ENCODE measurements at regions not wholly inside any gene's neighbourhood (a gene's known extent, or its start where the extent isn't known, plus 50 kb on each side); places are given as distances from the start of the nearest gene placed in this dataset.
"Not testable (repeated sequence)": the region's sequence is repeated elsewhere in the genome, so short reads cannot be mapped to it uniquely, and the experiment has no call there.

DNA sequence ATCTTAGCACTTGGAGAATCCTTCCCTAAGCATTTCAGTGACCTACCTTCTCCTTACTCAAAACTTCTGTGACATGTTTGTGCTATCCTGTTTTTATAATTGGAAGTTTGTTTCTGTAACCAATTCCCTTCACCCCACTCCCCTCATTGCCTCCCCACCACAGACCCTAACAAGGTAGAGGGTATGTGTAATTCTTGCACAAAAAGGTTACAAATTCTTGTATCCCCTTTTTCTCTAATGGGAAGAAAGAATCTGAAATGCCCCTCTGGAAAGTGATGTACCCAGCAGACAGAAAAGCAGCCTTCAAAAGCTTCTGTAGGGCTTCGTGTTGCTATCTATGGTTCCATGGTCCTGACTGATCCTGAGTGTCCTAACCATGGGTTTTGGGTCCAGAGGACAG lies 111.7 kb upstream of the TMEM170B start:
- DNase-seq = no peak

DNA sequence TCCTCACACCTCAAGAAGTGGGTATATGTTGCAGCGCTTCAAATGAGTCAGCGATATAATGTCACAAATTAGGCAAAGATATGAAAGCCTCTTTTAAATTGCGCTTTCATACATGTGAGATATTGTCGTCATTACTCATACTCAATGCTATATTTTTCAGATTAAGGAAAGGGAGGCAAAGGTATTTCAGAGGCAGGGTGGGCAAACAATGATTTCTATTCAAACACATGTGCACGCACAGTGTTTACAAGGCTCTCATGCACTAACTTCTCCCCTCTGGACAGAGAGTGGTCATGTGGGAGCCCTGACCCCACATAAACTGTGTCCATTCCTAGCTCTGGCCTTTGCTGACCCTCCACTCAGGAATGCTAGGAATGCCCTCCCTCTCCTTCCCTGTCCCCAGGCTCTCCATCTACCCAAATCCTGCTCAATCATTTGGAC lies 112.1 kb upstream of the TMEM170B start:
- DNase-seq = no peak

DNA sequence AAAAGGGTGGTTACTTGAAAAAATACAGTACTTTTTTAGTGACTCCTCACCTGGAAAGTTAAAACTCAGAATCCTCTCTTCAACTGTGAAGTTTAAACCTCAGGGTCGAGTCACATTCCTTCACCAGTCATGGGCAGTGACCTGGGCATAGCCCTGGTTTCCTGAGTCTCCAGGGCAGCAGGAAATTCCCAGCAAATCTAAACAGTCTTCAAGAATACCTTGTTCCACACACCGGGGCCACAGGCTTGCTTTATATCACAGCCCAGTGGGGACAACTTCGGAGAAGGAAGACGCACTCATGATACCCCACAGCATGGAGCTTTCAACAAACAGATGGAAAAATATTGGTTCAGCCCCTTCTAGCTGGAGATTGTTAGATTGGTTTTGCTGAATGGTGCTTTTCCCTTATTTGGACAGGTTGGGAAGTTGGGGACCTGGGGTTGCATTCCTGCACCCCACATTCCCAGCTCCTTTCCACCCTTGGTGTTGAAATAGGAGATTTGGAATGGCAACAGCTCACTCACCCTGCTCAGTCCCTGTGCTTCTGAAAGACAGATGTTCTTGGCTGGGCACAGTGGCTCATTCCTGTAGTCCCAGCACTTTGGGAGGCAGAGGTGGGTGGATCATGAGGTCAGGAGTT lies 113.0 kb upstream of the TMEM170B start:
- no peak for DNase-seq

DNA sequence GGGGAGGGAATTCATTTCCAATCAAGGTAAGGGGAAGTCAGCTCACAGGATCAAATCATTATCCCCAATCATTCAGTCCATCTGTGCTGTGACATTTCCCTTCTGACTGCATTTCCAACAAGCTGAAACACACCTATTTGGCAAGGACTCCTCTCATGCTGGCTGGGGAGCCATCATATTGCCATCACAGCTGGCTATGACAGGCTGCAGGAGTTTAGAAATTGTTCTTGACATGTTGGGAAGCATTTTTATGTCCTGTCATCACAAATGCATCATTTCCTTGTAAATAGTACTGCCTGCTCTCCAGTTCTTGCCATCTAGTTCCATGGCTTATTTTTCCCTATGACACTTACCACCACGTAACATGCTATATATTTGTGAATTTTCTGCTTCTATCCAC lies 113.9 kb upstream of the TMEM170B start:
- DNase-seq = no peak

DNA sequence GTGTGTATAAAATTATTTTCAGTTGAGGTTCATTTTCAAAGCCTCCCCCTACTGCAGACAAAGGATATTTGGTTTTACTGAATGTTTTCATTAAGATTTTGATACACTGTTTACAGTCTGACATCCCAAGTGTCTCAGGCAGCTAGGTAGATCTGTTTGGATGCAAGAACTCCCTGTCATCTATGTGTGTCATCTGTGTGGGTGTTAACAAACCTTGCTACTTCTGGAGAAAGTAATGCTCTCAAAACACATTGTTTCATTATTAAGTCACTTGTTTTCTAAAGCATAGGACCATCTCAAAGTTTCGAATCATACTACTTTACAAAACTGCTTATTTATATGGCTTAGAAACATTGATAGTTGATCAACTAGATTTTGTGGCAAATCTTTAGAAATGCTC lies 114.5 kb upstream of the TMEM170B start:
- DNase-seq = no peak

DNA sequence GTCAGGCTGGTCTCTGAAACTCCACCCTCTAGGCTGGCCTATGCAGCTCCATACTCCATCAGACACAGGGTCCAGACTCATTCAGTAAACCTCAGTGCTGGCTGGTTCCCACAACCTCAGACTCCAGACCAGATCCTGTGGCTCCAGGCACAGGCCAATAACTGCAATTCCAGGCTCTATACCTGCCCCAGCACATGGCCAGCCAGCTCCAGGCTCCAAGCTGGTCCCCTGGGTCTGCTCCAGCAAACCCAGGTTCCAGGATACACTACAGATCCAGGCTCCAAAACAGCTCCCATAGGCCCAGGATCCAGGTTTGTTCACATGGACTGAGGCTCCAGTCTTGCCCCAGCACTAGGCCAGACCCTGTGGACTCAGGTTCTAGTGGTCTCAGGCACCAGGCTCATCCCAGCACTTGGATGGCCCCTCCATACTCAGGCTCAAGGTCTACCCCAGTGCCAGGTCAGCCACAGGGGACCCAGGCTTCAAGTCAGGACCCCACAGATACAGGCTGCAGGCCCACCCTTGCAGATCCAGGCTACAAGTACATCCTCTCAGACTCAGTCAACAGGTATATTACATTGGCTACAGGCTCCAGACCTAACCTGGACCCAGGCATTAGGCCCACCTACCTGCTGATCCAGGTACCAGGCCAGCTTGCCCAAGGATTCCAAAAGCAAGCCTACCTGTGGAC lies 117.6 kb upstream of the TMEM170B start:
- DNase-seq = no peak

DNA sequence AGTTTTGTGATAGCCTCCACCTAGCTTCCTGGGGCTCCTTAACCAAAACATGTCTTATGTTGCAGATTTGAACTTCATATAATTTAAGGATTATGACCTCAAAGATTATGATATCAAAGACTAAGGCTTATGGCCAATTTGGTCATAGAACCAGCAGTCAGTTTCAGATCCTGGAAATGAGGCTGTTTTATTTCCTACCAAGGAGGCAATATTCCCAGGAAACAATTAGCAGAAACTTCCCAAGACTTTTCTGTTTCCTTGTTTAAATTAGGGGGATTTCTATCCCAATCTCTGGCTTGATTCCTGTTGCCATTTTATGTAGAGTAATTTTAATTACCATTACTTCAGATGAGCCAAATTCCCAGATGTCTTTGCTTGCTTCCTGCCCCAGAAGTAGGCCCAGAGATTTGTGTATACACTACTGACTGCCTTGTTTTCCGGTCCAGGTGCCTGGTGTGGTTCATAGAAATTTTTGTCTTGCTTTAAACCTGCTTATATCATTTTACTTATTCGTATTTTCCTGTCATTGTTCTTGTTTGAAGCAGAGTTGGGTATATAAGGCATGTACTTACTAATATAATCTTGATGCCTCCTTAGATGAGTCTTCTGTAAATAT lies 119.2 kb upstream of the TMEM170B start:
- no peak for DNase-seq

DNA sequence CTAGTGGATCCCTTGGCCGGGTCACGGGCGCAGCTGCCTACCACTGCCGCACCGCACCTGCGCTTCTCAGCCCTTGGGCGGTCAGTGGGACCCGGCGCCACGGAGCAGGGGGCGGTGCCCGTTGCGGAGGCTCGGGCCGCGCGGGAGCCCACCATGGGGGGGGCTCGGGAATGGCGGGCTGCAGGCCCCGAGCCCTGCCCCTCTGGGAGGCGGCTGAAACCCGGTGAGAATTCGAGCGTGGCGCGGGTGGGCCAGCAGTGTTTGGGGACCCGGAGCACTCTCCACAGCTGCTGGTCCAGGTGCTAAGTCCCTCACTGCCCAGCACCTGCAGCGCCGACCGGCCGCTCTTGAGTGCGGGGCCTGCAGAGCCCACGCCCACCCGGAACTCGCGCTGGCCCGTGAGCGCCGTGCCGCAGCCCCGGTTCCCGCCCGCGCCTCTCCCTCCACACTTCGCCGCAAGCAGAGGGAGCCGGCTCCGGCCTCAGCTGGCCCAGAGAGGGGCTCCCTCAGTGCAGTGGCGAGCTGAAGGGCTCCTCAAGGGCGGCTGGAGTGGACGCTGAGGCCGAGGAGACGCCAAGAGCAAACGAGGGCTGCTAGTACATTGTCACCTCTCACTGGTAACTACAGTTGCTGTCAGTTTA lies 120.5 kb upstream of the TMEM170B start:
- no peak for DNase-seq

DNA sequence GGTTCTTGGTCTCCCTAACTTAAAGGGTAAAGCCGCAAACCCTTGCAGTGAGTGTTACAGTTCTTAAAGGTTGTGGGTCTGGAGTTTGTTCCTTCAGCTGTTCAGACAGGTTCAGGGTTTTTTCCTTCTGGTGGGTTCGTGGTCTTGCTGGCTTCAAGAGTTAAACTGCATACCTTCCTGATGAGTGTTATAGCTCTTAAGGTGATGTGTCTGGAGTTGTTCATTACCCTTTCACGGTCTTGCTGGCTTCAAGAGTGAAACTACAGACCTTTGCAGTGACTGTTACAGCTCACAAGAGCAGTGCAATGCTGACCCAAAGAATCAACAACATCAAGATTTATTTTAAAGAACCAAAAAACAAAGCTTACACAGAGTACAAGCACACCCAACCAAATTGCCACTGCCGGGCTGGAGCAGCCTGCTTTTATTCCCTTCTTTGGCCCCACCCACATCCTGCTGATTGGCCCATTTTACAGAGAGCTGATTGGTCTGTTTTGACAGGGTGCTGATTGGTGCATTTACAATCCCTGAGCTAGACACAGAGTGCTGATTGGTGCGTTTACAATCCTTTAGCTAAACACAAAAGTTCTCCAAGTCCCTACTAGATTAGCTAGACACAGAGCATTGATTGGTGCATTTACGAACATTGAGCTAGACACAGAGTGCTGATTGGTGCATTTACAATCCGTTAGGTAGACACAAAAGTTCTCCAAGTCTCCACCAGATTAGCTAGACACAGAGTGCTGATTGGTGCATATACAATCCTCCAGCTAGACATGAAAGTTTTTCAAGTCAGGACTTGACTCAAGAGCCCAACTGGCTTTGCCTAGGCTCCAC lies 121.2 kb upstream of the TMEM170B start:
- not testable (repeated sequence) for DNase-seq

DNA sequence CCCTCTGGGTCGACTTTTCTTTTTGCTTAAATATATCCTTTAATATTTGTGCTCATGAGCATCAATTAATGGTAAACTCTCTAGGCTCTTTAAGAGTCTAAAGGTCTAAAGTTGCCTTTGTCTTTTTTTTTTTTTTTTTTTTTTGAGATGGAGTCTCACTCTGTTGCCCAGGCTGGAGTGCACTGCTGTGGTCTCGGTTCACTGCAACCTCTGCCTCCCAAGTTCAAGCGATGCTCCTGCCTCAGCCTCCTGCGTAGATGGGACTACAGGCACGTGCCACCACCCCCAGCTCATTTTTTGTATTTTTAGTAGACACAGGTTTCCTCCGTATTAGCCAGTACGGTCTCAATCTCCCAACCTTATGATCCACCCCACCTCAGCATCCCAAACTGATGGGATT lies 122.0 kb upstream of the TMEM170B start:
- no peak for DNase-seq

DNA sequence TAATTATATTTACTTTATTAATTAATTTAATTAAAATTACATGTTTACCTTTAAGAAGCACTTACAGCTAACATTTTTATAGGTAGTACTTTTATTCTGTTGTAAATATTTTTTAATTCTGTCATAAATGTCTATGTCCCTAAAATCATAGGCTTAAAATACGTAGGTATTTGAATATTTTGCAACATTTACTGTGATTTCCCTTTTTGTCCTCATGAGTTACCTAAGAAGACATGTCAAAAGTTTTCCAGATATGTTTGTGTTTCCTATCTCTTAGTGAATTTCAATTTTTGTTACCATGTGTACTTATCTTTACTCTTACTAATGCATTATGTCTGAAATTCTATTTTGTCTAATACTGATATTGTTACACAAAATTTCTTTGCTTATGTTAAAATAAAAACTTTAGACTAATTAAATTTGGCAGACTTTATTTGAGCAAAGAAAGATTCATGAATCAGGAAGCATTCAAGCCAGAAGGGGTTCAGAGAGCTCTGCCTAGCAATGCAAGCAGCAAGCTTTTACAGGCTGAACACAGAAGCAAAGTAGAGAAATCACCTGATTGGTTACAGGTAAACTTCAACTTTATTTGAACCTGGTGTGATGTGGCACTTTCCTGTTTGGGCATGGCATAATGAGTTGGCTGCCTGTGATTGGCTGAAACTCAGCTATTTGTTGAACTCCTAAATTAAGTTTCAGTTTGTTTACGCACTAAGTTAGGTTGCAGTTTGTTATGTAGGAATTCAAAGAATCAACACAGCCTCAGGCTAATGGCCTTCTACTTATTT lies 123.2 kb upstream of the TMEM170B start:
- no peak for DNase-seq

DNA sequence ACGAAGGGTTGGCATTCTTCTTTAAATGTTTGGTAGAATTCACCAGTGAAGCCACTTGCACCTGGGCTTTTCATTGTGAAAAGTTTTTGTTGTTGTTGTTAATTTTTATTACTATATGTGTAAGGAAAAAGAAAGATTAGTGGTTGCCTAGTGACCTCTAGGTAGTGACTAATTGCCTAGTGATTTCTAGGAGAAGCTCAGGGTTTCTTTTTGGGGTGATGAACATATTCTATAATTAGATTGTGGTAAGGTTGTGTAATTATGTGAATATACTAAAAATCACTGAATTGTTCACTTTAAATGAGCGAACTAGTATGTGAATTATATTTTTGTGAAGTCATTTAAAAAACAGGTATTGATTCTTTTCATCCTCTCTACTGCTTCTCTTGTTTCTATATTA lies 123.8 kb upstream of the TMEM170B start:
- no peak for DNase-seq

DNA sequence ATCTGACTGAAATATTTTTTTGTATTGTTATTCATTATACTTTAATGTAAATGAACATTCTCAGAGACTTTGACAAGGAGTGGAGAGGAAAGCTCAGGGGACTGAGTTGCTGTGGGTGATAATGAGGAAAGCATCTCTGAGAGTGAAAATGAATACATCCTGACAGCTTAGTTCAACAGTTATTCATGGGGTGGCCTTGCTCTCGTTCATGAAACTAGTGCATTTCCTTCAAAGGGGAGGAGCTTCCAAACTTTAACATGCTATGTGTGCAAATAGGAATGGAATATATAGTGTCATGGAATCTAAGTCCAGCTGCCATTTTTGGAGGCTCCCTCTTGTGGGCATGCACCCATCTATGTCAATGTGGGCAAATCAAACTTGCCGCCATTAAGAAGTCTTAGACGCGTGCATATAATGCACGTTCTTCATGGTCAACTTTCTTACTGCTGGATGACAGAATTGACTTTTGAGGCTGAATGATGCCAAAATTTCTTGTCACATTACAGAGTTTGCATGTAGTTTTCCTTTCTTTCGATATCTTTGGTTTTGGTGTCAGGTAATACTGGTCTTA lies 124.3 kb upstream of the TMEM170B start:
- no peak for DNase-seq

DNA sequence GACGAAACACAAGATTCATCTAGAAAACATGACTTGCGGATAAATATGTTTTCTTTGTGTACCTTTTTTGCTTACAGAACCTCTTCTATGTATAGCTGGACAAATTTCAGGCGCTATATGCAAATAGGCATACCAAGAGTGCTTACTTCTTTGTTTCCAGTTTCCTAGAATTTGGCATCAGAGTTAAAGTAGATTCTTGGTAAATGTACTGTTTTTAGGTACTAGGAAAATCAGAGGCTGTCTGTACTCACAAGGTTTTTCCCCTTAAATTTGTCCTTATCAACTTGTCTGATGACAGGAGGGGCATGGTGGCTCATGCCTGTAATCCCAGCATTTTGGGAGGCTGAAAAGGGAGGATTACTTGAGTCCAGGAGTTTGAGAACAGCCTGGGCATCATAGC lies 124.9 kb upstream of the TMEM170B start:
- DNase-seq = no peak

DNA sequence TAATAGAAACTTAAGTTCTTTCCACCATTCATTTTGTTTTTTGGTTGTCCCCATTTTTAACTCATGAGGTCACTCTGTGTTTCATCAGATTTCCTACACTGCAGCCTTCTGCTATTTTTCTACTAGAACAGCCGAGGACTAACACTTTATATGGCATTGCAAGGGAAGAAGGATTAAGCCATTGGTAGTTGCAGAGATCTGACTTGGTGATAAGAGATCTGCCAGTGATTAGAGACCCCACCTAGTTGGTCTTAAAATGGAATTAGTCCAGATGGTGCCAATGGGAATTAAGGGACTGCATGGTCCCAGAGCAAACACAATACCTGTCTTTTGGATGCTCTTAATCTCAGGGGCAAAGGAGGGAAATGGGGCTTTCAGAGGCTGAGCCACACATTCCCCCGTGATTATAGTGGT lies 125.5 kb upstream of the TMEM170B start:
- no peak for DNase-seq

DNA sequence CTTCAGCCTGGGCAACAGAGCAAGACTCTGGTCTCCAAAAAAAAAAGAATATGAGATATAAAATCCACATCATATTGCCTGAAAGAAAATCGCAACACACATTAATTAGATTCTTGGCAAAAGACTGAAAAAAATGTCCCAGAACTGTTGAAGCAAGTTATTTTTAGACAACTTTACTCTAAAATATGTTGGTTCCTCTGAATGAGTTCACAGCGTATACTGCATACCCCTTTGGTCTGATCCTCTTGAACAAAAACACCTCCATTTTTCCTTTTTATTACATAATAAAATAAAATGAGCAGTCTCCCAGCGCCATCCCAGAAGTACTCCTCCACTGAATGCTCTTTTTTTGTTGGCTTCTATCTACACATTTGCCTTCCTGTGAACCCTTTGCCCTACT lies 126.0 kb upstream of the TMEM170B start:
- DNase-seq = no peak

DNA sequence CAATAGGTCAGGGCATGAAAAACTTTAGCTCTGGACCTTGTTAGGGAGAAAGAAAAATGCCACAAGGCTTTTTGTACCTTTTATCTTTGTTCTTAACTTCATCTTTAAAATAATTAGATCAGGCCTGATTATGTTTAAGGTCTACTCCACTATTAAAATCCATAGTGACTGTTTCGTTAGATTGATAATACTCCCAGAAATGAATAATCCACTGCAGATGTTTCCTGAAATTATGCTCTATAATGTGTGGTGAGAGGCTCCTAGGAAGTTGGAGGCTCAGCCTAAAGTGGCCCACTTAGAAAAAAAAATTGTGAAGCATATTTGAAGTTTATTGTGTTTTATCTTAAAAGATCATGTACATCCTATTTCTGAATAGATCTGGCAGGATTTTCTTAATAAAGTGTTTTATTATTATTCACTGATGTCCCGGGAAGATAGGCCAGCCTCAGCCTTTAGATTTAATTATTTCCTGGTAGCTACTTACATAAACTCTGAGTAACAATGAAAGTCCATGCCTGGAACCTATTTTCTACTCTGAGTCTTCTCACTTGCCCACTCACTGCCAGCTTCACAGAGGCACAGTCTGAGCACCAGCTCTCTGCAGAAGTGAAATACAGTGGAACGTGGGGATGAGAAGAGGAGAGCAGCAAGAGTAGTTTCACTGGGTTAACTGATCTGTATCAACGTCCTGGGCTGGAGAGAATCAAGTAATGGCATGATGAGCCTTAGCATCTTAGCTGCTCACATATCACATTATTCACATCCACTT lies 126.8 kb upstream of the TMEM170B start:
- no peak for DNase-seq

DNA sequence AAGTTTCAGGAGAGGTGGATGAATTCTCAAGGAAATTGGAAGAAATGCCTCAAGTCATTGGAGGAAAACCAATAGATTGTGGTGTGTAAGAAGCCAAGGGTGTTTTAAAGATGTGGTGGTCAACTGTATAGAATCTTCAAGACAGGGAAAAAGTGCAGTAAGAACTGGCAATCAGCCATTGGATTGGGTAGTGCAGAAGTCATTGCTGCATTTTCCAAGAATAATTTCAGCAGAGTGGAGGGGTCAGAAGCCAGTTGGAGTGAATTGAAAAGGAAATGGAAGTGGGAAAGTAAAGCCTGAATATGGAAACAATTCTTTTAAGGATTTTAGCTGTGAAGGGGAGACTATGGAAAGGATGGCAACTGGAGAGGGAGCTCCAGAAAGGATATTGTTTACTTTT lies 128.2 kb upstream of the TMEM170B start:
- DNase-seq = no peak

DNA sequence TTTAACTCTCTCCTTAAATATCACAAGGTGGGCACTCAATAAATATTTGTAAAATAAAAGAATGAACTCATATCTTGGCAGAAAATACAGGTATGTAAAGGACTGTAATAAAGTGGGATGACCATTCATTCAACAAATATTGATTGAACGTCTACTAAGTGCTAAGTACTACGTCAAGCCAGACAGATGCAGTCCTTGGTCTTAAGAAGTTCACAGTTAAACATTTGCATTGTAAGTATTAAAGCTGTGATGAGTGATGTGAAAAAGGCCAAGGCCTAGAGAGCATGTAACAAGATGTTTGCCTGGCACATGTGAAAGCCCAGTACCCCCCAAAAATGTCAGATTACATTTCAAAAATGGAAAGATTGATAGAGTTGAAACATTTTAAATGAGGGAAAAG lies 130.1 kb upstream of the TMEM170B start:
- DNase-seq = no peak

DNA sequence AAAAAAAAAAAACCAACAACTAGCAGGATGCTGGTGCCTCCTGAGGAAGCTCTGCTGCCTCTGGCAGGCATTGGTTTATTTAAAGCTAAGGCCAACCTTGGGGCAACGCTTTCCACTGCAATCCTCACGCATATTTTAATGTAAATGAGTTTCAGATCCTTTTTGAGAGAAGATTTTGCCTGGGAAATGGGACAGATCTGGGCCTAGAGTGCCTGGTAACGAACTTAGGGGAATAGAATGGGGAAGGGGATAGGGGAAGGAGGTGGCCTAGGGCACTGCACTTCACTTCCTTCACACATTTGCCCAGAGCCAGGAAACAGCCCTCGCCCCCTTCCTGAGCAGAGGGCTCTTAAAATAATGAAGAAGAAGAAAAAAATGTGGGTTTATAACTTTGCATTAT lies 132.7 kb upstream of the TMEM170B start:
- no peak for DNase-seq

DNA sequence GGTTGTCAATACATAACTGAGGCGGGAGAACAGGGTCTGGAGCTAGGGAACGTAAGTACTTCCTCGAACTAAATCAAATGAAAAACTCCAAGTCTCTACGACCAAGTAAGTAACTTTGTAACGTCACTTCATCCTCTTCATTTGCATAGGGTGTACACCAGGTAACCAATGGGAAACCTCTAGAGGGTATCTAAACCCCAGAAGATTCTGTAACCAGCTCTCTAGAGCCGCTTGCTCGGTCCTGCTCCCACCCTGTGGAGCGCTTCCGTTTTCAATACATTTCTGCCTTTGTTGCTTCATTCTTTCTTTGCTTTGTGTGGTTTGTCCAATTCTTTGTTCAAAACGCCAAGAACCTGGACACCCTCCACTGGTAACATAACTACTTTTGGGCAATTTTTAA lies 133.5 kb upstream of the TMEM170B start:
- DNase-seq = no peak
